ENCODE measurements at regions not wholly inside any gene's neighbourhood (a gene's known extent, or its start where the extent isn't known, plus 50 kb on each side); places are given as distances from the start of the nearest gene placed in this dataset.

GRCh38 chr9:74117731-74118130, 379.4 kb upstream of the RORB start:
- H3K79me2 ChIP-seq (ENCODE audit: insufficient read depth, low read length), result no peaks in the 10 kb centered on the region
- no peaks in the 10 kb centered on the region for H3K36me3 Mint-ChIP-seq
- no peaks in the 10 kb centered on the region for H3K27me3 ChIP-seq (ENCODE audit: control insufficient read depth in 2 of 2, insufficient read depth in 2 of 2, low read length in 2 of 2)
- no peak overlapping the region for H3K4me3 ChIP-seq (replicated peaks in 1 of 3; ENCODE audit: low read depth in 2 of 3, low read length in 3 of 3)
- DNase-seq, result no peak
- H4K20me1 ChIP-seq (ENCODE audit: insufficient read depth, low read length), result no peaks in the 10 kb centered on the region
- WGBS (ENCODE audit: insufficient coverage), result 83% methylated on average over 1 of the region's 3 CpGs
- H3K9ac ChIP-seq (ENCODE audit: insufficient read depth, low read length, poor library complexity, severe bottlenecking), result no peak overlapping the region
- H3K4me1 ChIP-seq (ENCODE audit: control insufficient read depth in 1 of 2, insufficient read depth in 2 of 2, low read length in 2 of 2), result no peaks in the 10 kb centered on the region
- H3K4me2 ChIP-seq (replicated peaks; ENCODE audit: extremely low read depth, low read length, poor library complexity, severe bottlenecking), result no peak overlapping the region
- H3K27ac Mint-ChIP-seq, result no peak overlapping the region
- intact Hi-C loops (cut with micrococcal nuclease), result no loop called here
- H3K36me3 ChIP-seq (replicated peaks in 1 of 2; ENCODE audit: control insufficient read depth in 1 of 2, insufficient read depth in 2 of 2, low read length in 2 of 2), result no peaks in the 10 kb centered on the region
- no peaks in the 10 kb centered on the region for H3K4me1 Mint-ChIP-seq
- H3K9me3 ChIP-seq (replicated peaks in 1 of 2; ENCODE audit: control insufficient read depth in 1 of 2, insufficient read depth in 1 of 2, low read length in 2 of 2), result no peaks in the 10 kb centered on the region
- H3K9me3 Mint-ChIP-seq, result peaks cover 0 to 5% (median 0%) of the 10 kb centered on the region in 7 donors
- TF ChIP-seq, protein P1, sequence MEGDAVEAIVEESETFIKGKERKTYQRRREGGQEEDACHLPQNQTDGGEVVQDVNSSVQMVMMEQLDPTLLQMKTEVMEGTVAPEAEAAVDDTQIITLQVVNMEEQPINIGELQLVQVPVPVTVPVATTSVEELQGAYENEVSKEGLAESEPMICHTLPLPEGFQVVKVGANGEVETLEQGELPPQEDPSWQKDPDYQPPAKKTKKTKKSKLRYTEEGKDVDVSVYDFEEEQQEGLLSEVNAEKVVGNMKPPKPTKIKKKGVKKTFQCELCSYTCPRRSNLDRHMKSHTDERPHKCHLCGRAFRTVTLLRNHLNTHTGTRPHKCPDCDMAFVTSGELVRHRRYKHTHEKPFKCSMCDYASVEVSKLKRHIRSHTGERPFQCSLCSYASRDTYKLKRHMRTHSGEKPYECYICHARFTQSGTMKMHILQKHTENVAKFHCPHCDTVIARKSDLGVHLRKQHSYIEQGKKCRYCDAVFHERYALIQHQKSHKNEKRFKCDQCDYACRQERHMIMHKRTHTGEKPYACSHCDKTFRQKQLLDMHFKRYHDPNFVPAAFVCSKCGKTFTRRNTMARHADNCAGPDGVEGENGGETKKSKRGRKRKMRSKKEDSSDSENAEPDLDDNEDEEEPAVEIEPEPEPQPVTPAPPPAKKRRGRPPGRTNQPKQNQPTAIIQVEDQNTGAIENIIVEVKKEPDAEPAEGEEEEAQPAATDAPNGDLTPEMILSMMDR (IDR thresholded peaks at IDR 0.05), result no peak
- H3K27me3 Mint-ChIP-seq (ENCODE audit: low read depth in 3 of 3), result peaks cover 0 to 2% (median 0%) of the 10 kb centered on the region in 3 donors
- H2AFZ ChIP-seq (ENCODE audit: insufficient read depth, low read depth, low read length, poor library complexity, severe bottlenecking), result no peak overlapping the region
- no peak overlapping the region for H3K4me3 Mint-ChIP-seq
- no peak overlapping the region for H3K27ac ChIP-seq (ENCODE audit: low read depth in 1 of 2, low read length in 2 of 2)

GRCh38 chr9:74120061-74120460, 377.1 kb upstream of the RORB start:
- Mint-ChIP-seq H3K27ac (no peak overlapping the region), H3K27me3 (ENCODE audit: low read depth in 3 of 3) (peaks cover 0 to 2% (median 0%) of the 10 kb centered on the region in 3 donors), H3K9me3 (peaks cover 0 to 3% (median 0%) of the 10 kb centered on the region in 7 donors), H3K4me1 (no peaks in the 10 kb centered on the region), H3K4me3 (no peak overlapping the region), H3K36me3 (no peaks in the 10 kb centered on the region)
- intact Hi-C loops (cut with micrococcal nuclease), result no loop called here
- Histone ChIP-seq H3K4me1 (ENCODE audit: control insufficient read depth in 1 of 2, insufficient read depth in 2 of 2, low read length in 2 of 2) (no peaks in the 10 kb centered on the region), H2AFZ (ENCODE audit: insufficient read depth, low read depth, low read length, poor library complexity, severe bottlenecking) (no peak overlapping the region), H3K79me2 (ENCODE audit: insufficient read depth, low read length) (no peaks in the 10 kb centered on the region), H3K9ac (ENCODE audit: insufficient read depth, low read length, poor library complexity, severe bottlenecking) (no peak overlapping the region), H3K27ac (ENCODE audit: low read depth in 1 of 2, low read length in 2 of 2) (no peak overlapping the region), H3K4me2 (replicated peaks; ENCODE audit: extremely low read depth, low read length, poor library complexity, severe bottlenecking) (no peak overlapping the region), H3K4me3 (replicated peaks in 1 of 3; ENCODE audit: low read depth in 2 of 3, low read length in 3 of 3) (no peak overlapping the region), H3K27me3 (ENCODE audit: control insufficient read depth in 2 of 2, insufficient read depth in 2 of 2, low read length in 2 of 2) (no peaks in the 10 kb centered on the region), H3K36me3 (replicated peaks in 1 of 2; ENCODE audit: control insufficient read depth in 1 of 2, insufficient read depth in 2 of 2, low read length in 2 of 2) (no peaks in the 10 kb centered on the region), H3K9me3 (replicated peaks in 1 of 2; ENCODE audit: control insufficient read depth in 1 of 2, insufficient read depth in 1 of 2, low read length in 2 of 2) (no peaks in the 10 kb centered on the region), H4K20me1 (ENCODE audit: insufficient read depth, low read length) (no peaks in the 10 kb centered on the region)
- TF ChIP-seq, protein P1 (IDR thresholded peaks at IDR 0.05), result no peak
- no CpG with 5 or more reads among the region's 1 CpG for WGBS (ENCODE audit: insufficient coverage)
- no peak for DNase-seq

Measured in CD14-positive monocyte (primary cell).